ENCODE measurements at regions not wholly inside any gene's neighbourhood (a gene's known extent, or its start where the extent isn't known, plus 50 kb on each side); places are given as distances from the start of the nearest gene placed in this dataset.

DNA sequence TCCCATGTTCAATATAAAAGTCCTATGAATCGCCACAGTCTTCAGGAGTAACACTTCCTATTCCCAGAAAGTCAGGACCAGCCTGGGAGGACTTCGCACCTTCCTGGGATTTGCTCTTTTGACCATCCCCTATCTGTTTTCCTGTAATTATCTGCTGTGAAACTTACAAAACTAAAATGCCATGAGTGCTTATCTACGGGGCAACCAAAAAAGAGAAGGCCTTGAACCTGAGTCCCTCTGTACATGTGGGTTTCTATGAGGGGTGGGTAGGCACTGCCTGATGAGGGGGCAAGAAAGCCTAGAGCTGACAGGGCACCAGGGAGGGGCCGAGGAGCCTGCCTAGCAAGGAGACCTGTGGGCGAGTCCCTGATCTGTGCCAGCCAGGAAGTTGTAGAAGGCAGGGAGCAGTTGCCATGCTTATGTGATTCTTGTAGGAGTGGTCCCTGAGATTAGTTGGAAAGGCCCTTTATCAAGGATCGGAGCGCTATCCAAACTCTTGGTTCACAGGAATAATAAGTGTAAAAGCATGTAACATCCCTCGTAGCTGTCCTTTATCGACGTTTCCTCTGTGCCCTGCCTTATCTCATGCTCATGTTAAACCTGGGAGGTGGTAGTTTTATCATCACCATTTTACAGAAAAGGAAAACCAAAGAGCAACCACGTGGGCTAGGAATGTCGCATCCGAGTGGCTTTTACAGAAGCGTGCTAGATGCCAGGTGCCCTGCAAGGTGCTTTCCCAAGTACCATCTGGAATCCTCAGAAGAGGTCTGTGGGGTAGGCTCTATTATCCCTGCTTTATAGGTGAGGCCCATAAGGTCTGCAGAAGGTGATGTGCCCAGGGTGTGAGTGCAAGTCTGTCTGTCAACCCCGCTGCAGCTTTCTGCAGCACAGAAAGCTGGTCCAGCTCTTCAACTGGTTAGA, 111.8 kb downstream of the B3GNT2 start:
- DNase-seq (no peak), ATAC-seq (no peak)
- intact Hi-C loops (cut with micrococcal nuclease) = loop anchor here (5.0 to 10.0 kb wide), 2 partner anchors 100 to 273 kb away; no protein-coding TSS in a partner anchor
- ChIA-PET CTCF (interaction anchor here (1.7 kb wide), 1 partner anchor 107 kb away, joined by 5 read pairs; no protein-coding TSS in a partner anchor), POLR2A (interaction anchor here (0.8 to 10.4 kb wide), 2 partner anchors 98 to 108 kb away, joined by 3 to 112 read pairs; partner anchors contain the start of gene B3GNT2)
- Mint-ChIP-seq H3K4me3 (peak overlapping the region; percentile 66), H3K4me1 (ENCODE audit: low read depth) (peaks cover 84% of the 10 kb centered on the region), H3K27me3 (peaks cover 2% of the 10 kb centered on the region), H3K27ac (peak overlapping the region; percentile 98), H3K9me3 (peaks cover 5% of the 10 kb centered on the region), H3K36me3 (ENCODE audit: low read depth) (peaks cover 7% of the 10 kb centered on the region)
- TF ChIP-seq CTCF (IDR thresholded peaks at IDR 0.05) = no peak

- ChIA-PET POLR2A (interaction anchor here (0.8 to 10.4 kb wide), 3 partner anchors 97 to 107 kb away, joined by 3 to 112 read pairs (median 10); partner anchors contain the start of gene B3GNT2), CTCF (no interaction called here)
- Mint-ChIP-seq H3K27me3 (peaks cover 2% of the 10 kb centered on the region), H3K4me3 (peak overlapping the region; percentile 66), H3K27ac (peak overlapping the region; percentile 98), H3K4me1 (ENCODE audit: low read depth) (peaks cover 90% of the 10 kb centered on the region), H3K9me3 (peaks cover 6% of the 10 kb centered on the region), H3K36me3 (ENCODE audit: low read depth) (peaks cover 7% of the 10 kb centered on the region)
- TF ChIP-seq CTCF (IDR thresholded peaks at IDR 0.05) = no peak
- intact Hi-C loops (cut with micrococcal nuclease) = loop anchor here (5.0 to 10.0 kb wide), 2 partner anchors 100 to 272 kb away; no protein-coding TSS in a partner anchor
- ATAC-seq (peak; percentile 28), DNase-seq (peak; percentile 84)
Measured at GRCh38 chr2:62306751-62307468, 111.0 kb downstream of the B3GNT2 start.

DNA sequence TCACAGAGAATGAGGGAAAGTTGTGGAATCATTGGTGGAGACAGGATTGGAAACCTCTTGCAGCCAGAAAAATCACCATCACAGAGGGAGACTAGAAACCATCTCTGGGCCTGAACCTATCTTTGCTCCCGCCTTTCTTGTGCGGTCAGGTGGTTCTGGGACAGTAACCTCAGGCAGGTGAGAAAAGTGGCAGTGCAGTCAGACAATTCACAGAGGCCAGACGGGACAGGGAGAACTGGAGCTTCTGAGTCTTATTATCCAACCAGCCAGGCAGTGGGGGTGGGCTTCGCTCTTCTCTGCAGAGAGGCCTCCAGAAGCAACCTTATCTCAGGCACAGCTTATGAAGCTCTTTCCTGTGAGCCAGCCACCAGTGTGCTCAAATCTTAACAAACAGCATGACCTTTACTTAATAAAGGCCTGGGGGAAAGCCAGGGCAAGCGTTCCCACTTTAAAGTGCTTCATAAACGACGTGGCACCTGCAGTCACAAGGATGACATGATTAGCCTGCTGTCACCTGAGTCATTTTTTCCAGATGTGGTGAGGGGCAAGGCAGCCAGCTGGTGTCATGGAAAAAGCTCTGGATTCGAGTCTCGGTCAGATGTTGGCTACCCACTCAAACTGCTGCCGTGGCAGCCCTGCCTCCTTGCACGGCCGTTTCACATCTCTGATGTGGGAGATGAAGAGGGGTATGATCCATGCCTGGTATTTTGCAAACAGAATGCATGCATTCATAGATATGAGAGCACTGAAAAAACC, 109.7 kb downstream of the B3GNT2 start:
- peak; percentile 69 for ATAC-seq
- Mint-ChIP-seq H3K4me1 (ENCODE audit: low read depth) (peaks cover 93% of the 10 kb centered on the region), H3K36me3 (ENCODE audit: low read depth) (peaks cover 7% of the 10 kb centered on the region), H3K9me3 (peaks cover 1% of the 10 kb centered on the region), H3K27me3 (peaks cover 2% of the 10 kb centered on the region), H3K4me3 (peak overlapping the region; percentile 66), H3K27ac (peak overlapping the region; percentile 98)
- DNase-seq = peak; percentile 95
- intact Hi-C loops (cut with micrococcal nuclease) = loop anchor here (2.0 to 10.0 kb wide), 3 partner anchors 102 to 271 kb away; no protein-coding TSS in a partner anchor
- TF ChIP-seq CTCF (IDR thresholded peaks at IDR 0.05) = no peak
- ChIA-PET POLR2A (interaction anchor here (0.5 to 10.4 kb wide), 8 partner anchors 8 to 387 kb away, joined by 3 to 112 read pairs (median 4); partner anchors contain the start of gene B3GNT2), CTCF (interaction anchor here (0.8 to 1.6 kb wide), 4 partner anchors 8 to 108 kb away, joined by 3 to 12 read pairs (median 3); no protein-coding TSS in a partner anchor)

GRCh38 chr2:62304429-62305417, 108.8 kb downstream of the B3GNT2 start:
- H3K9me3 Mint-ChIP-seq = peaks cover 1% of the 10 kb centered on the region
- H3K36me3 Mint-ChIP-seq (ENCODE audit: low read depth) = peaks cover 7% of the 10 kb centered on the region
- ChIA-PET CTCF (interaction anchor here (0.8 to 1.6 kb wide), 6 partner anchors 9 to 107 kb away, joined by 3 to 12 read pairs (median 3); no protein-coding TSS in a partner anchor), POLR2A (interaction anchor here (0.5 to 10.4 kb wide), 9 partner anchors 9 to 107 kb away, joined by 3 to 112 read pairs (median 5); partner anchors contain the start of gene B3GNT2)
- H3K4me1 Mint-ChIP-seq (ENCODE audit: low read depth) = peaks cover 87% of the 10 kb centered on the region
- peak overlapping the region; percentile 66 for H3K4me3 Mint-ChIP-seq
- TF ChIP-seq CTCF (IDR thresholded peaks at IDR 0.05) = no peak
- ATAC-seq (peak; percentile 32), DNase-seq (peak; percentile 88)
- H3K27ac Mint-ChIP-seq = peak overlapping the region; percentile 98
- intact Hi-C loops (cut with micrococcal nuclease) = loop anchor here (2.0 to 10.0 kb wide), 3 partner anchors 103 to 270 kb away; no protein-coding TSS in a partner anchor
- peaks cover 2% of the 10 kb centered on the region for H3K27me3 Mint-ChIP-seq
